Panc1 (cell line): ENCODE measurements at regions not wholly inside any gene's neighbourhood (a gene's known extent, or its start where the extent isn't known, plus 50 kb on each side); places are given as distances from the start of the nearest gene placed in this dataset.

Source experiments
- ATAC-seq: fragments of 200-7000 bp; cut with Tn5 transposase; 2 replicates; pipeline ENCODE4 v1.9.1; 2020; ENCODE audit warnings: mild to moderate bottlenecking, moderate library complexity
- BruUV-seq: library from RNA; stranded (reverse); fragments of 400-500 nt; replicated peaks from 2 replicates; lab custom pipeline; 2021; lab: Mats Ljungman, UMichigan
- CTCF ChIA-PET: fragments of 300-600 bp; sonication (Branson Sonifier 250); formaldehyde crosslinking; loops from one replicate; lab custom pipeline; 2022; ENCODE audit warnings: antibody characterized with exemption; lab: Charles Lee
- POLR2A ChIA-PET: fragments of 300-600 bp; sonication (Branson Sonifier 250); formaldehyde crosslinking; loops from one replicate; lab custom pipeline; 2022; ENCODE audit warnings: antibody characterized with exemption; lab: Charles Lee
- DNase-seq: peaks from one replicate; pipeline ENCODE4 v3.0.0-alpha.2; 2010; ENCODE audit warnings: low read depth, low spot score
- H3K27ac ChIP-seq: 2 replicates; pipeline ENCODE4 v1.5.1; 2011; ENCODE audit warnings: mild to moderate bottlenecking, low read length, inconsistent platforms
- H3K27me3 ChIP-seq: fragments of 200-500 bp; sonication (Bioruptor generic); 2 replicates; pipeline ENCODE4 v1.6.0; 2014; ENCODE audit warnings: low read length, inconsistent platforms; ENCODE audit not compliant: control insufficient read depth, insufficient read depth
- H3K36me3 ChIP-seq: fragments of 200-500 bp; sonication (Bioruptor generic); 2 replicates; pipeline ENCODE4 v1.5.1; 2014; ENCODE audit warnings: inconsistent platforms, mild to moderate bottlenecking, low read length, moderate library complexity; ENCODE audit not compliant: control insufficient read depth, insufficient read depth
- H3K4me1 ChIP-seq: 2 replicates; pipeline ENCODE4 v1.5.1; 2011; ENCODE audit warnings: inconsistent platforms, mild to moderate bottlenecking, low read length, moderate library complexity; ENCODE audit not compliant: control insufficient read depth, insufficient read depth
- H3K4me3 ChIP-seq, 2 experiments: 2 replicates each; pipeline ENCODE4 v1.5.1; 2011 to 2012; ENCODE audit warnings: low read depth in 2 of 2, low read length in 2 of 2, mild to moderate bottlenecking in 2 of 2, inconsistent platforms in 1 of 2, moderate library complexity in 1 of 2
- H3K9me3 ChIP-seq: fragments of 200-500 bp; sonication (Bioruptor generic); 2 replicates; pipeline ENCODE4 v1.5.1; 2014; ENCODE audit warnings: low read depth, mild to moderate bottlenecking, inconsistent platforms, low read length, moderate library complexity; ENCODE audit not compliant: control insufficient read depth, insufficient read depth
- POLR2AphosphoS5 ChIP-seq: IDR thresholded peaks from 2 replicates; pipeline ENCODE4 v1.6.1; 2012; ENCODE audit warnings: mild to moderate bottlenecking, low read depth, low read length, moderate library complexity
- SIN3A ChIP-seq: IDR thresholded peaks from 2 replicates; pipeline ENCODE4 v1.6.1; 2012; ENCODE audit warnings: low read depth, mild to moderate bottlenecking, low read length, moderate library complexity, borderline replicate concordance; ENCODE audit not compliant: insufficient read depth
- TCF7L2 ChIP-seq: IDR thresholded peaks from 2 replicates; pipeline ENCODE4 v1.6.1; 2011; ENCODE audit warnings: mild to moderate bottlenecking, low read depth, low read length, inconsistent platforms
- in situ Hi-C: cut with HindIII; loops from 2 replicates; pipeline ENCODE4 v1.10.0; 2016; ENCODE audit warnings: low sequenced_read_pairs, low pct_unique_long_range_greater_than_20kb
- intact Hi-C: fragments of 100-400 bp; cut with micrococcal nuclease; formaldehyde crosslinking; loops from one replicate; pipeline ENCODE4 v1.10.0; 2022; ENCODE audit not compliant: unreplicated experiment
- TF ChIP-seq, protein P1 (sequence below): fragments of 450-650 bp; IDR thresholded peaks from 2 replicates; pipeline ENCODE4 v1.5.1; 2017; ENCODE audit warnings: mild to moderate bottlenecking
- TF ChIP-seq, protein P2 (sequence below), 2 experiments: IDR thresholded peaks; 2 replicates each; pipeline ENCODE4 v1.6.1; 2011 to 2012; ENCODE audit warnings: low read depth in 2 of 2, control low read depth in 1 of 2, low read length in 1 of 2, mild to moderate bottlenecking in 1 of 2, moderate library complexity in 1 of 2; ENCODE audit not compliant: insufficient read depth in 1 of 2

DNA sequence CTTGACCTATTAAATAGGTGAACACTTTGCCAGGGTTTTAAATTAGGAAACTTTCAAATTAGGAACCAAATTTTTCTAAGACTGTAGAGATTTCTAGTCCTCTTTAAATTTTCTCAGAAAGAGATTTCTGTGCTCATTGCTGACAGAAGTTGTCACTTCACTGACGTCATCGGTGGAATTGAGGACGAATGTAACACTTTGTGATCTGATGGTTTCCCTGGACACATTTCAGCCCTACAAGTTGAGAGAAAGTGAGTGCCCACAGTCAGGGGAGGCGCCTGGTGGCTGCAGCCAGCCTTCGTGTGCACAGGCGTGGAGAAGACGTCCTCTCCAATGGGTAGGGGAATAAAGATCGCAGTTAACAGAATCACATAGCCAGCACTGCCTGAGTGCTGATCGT lies 396.5 kb upstream of the TSHZ3 start:
- no peaks in the 10 kb centered on the region for H3K9me3 ChIP-seq
- ChIA-PET POLR2A (no interaction called here), CTCF (no interaction called here)
- H3K4me3 ChIP-seq: no peak overlapping the region
- BruUV-seq: no TSS peak
- ATAC-seq (no peak), DNase-seq (no peak)
- intact Hi-C loops: no loop called here
- in situ Hi-C loops: no loop called here
- no peaks in the 10 kb centered on the region for H3K36me3 ChIP-seq
- H3K27me3 ChIP-seq: no peaks in the 10 kb centered on the region
- H3K27ac ChIP-seq: no peak overlapping the region
- TF ChIP-seq POLR2AphosphoS5: no peak
- TF ChIP-seq, protein P1, sequence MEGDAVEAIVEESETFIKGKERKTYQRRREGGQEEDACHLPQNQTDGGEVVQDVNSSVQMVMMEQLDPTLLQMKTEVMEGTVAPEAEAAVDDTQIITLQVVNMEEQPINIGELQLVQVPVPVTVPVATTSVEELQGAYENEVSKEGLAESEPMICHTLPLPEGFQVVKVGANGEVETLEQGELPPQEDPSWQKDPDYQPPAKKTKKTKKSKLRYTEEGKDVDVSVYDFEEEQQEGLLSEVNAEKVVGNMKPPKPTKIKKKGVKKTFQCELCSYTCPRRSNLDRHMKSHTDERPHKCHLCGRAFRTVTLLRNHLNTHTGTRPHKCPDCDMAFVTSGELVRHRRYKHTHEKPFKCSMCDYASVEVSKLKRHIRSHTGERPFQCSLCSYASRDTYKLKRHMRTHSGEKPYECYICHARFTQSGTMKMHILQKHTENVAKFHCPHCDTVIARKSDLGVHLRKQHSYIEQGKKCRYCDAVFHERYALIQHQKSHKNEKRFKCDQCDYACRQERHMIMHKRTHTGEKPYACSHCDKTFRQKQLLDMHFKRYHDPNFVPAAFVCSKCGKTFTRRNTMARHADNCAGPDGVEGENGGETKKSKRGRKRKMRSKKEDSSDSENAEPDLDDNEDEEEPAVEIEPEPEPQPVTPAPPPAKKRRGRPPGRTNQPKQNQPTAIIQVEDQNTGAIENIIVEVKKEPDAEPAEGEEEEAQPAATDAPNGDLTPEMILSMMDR: no peak
- no peak for TF ChIP-seq TCF7L2
- TF ChIP-seq, protein P2, sequence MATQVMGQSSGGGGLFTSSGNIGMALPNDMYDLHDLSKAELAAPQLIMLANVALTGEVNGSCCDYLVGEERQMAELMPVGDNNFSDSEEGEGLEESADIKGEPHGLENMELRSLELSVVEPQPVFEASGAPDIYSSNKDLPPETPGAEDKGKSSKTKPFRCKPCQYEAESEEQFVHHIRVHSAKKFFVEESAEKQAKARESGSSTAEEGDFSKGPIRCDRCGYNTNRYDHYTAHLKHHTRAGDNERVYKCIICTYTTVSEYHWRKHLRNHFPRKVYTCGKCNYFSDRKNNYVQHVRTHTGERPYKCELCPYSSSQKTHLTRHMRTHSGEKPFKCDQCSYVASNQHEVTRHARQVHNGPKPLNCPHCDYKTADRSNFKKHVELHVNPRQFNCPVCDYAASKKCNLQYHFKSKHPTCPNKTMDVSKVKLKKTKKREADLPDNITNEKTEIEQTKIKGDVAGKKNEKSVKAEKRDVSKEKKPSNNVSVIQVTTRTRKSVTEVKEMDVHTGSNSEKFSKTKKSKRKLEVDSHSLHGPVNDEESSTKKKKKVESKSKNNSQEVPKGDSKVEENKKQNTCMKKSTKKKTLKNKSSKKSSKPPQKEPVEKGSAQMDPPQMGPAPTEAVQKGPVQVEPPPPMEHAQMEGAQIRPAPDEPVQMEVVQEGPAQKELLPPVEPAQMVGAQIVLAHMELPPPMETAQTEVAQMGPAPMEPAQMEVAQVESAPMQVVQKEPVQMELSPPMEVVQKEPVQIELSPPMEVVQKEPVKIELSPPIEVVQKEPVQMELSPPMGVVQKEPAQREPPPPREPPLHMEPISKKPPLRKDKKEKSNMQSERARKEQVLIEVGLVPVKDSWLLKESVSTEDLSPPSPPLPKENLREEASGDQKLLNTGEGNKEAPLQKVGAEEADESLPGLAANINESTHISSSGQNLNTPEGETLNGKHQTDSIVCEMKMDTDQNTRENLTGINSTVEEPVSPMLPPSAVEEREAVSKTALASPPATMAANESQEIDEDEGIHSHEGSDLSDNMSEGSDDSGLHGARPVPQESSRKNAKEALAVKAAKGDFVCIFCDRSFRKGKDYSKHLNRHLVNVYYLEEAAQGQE (IDR thresholded peaks at IDR 0.05; ENCODE audit: insufficient read depth in 1 of 2, low read depth in 2 of 2, low read length in 1 of 2): no peak
- TF ChIP-seq SIN3A: no peak
- no peaks in the 10 kb centered on the region for H3K4me1 ChIP-seq

DNA sequence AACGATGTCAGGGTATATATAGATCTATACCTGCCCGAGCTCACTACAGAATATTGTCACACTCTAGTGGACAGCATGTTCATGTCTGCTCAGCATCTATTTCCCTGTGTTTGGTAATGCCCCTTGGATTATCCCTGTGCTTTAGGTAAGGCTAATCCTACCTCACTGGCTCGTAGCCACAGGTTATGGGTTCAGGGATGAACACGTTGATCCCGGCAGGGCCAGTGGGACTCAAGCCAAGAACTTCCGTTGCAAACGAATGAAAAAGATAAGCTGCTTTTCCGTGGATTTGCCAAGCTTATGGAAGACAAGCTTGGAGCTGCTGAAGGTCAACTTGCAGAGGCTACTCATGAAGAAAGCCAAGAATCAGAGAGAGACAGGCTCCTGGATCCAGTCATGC lies 400.0 kb upstream of the TSHZ3 start:
- H3K27me3 ChIP-seq: no peaks in the 10 kb centered on the region
- BruUV-seq: no TSS peak
- no peak for ATAC-seq
- intact Hi-C loops: no loop called here
- DNase-seq: no peak
- CTCF ChIA-PET: no interaction called here
- POLR2A ChIA-PET: no interaction called here
- no peaks in the 10 kb centered on the region for H3K4me1 ChIP-seq
- H3K36me3 ChIP-seq: no peaks in the 10 kb centered on the region
- in situ Hi-C loops: no loop called here
- H3K27ac ChIP-seq: no peak overlapping the region
- H3K4me3 ChIP-seq: no peak overlapping the region
- no peaks in the 10 kb centered on the region for H3K9me3 ChIP-seq
- no peak for TF ChIP-seq SIN3A
- TF ChIP-seq TCF7L2: no peak
- TF ChIP-seq, protein P1: no peak; the same call in 1 of the 2 replicates
- TF ChIP-seq POLR2AphosphoS5: no peak
- TF ChIP-seq, protein P2 (IDR thresholded peaks at IDR 0.05; ENCODE audit: insufficient read depth in 1 of 2, low read depth in 2 of 2, low read length in 1 of 2): no peak
